ENCODE measurements at regions not wholly inside any gene's neighbourhood (a gene's known extent, or its start where the extent isn't known, plus 50 kb on each side); places are given as distances from the start of the nearest gene placed in this dataset.

DNA sequence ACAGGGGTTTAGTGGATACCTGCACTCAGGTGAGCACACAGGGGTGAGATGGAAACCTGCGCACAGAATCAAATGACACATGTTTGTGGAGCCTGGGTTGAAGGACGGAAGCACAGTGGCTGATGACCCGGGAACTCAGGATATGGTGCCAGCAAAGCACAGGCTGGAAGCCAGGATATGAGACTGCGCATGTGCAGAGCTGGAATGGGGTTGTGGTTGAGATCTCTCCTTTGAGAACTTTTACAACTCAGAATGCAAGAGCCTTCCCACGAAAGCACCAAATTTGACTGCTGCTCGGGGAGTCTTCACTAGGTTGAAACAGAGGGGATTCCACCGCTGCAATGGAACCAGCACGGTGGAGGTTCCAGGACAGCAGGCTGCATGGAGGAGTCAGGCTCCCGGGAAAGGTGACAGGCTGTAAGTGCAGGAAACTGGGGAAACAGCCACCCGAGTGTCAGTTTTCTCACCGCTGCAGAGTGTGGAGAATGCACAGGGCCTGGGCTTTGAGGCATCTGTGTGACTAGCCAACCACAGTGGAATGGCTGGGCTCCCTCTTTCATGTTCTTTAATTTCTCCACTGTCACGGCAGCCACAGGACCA is 133.4 kb upstream of the TCERG1L start:
- Histone ChIP-seq H3K9me1 (replicated peaks; ENCODE audit: control insufficient read depth, extremely low read depth, insufficient read depth, low read length) (no peaks in the 10 kb centered on the region), H4K20me1 (replicated peaks; ENCODE audit: control insufficient read depth, extremely low read depth, insufficient read depth, low read length) (no peaks in the 10 kb centered on the region), H3K4me2 (ENCODE audit: insufficient read depth, low read length) (no peak overlapping the region), H2AFZ (ENCODE audit: low read depth, low read length) (no peak overlapping the region), H3K79me2 (ENCODE audit: control insufficient read depth, insufficient read depth, low read length) (no peaks in the 10 kb centered on the region), H3K9me3 (replicated peaks; ENCODE audit: control insufficient read depth, insufficient read depth, low read length) (peaks cover 4% of the 10 kb centered on the region), H3K4me3 (replicated peaks in 1 of 3; ENCODE audit: insufficient read depth in 1 of 3, low read depth in 1 of 3, low read length in 3 of 3) (no peak overlapping the region), H3K9ac (replicated peaks; ENCODE audit: extremely low read depth, insufficient read depth, low read length) (no peak overlapping the region), H3K4me1 (ENCODE audit: control insufficient read depth, extremely low read depth, insufficient read depth, low read length) (no peaks in the 10 kb centered on the region), H3K27ac (ENCODE audit: insufficient read depth, low read depth, low read length) (no peak overlapping the region), H3K36me3 (ENCODE audit: control insufficient read depth in 2 of 2, extremely low read depth in 1 of 2, insufficient read depth in 2 of 2, low read length in 2 of 2) (no peaks in the 10 kb centered on the region), H3K27me3 (ENCODE audit: control insufficient read depth in 2 of 2, insufficient read depth in 2 of 2, low read length in 2 of 2) (no peaks in the 10 kb centered on the region)
- BruUV-seq (replicated peaks) = no TSS peak
- FAIRE-seq = no peak
- dilution Hi-C loops (cut with MboI; ENCODE audit: extremely low pct_ligation_motif_present, low sequenced_read_pairs) (no loop called here), intact Hi-C loops (cut with micrococcal nuclease) (no loop called here)
- no peak for DNase-seq (ENCODE audit: low read depth, low spot score)
- CTCF ChIA-PET = no interaction called here
- TF ChIP-seq EZH2 (IDR thresholded peaks at IDR 0.05; ENCODE audit: borderline replicate concordance, low read depth, low read length, severe bottlenecking) (no peak), MAX (IDR thresholded peaks at IDR 0.05; ENCODE audit: insufficient read depth, insufficient read length) (no peak), POLR2AphosphoS5 (IDR thresholded peaks at IDR 0.05; ENCODE audit: insufficient read depth, low read depth, low read length) (no peak)
- TF ChIP-seq, protein P1, sequence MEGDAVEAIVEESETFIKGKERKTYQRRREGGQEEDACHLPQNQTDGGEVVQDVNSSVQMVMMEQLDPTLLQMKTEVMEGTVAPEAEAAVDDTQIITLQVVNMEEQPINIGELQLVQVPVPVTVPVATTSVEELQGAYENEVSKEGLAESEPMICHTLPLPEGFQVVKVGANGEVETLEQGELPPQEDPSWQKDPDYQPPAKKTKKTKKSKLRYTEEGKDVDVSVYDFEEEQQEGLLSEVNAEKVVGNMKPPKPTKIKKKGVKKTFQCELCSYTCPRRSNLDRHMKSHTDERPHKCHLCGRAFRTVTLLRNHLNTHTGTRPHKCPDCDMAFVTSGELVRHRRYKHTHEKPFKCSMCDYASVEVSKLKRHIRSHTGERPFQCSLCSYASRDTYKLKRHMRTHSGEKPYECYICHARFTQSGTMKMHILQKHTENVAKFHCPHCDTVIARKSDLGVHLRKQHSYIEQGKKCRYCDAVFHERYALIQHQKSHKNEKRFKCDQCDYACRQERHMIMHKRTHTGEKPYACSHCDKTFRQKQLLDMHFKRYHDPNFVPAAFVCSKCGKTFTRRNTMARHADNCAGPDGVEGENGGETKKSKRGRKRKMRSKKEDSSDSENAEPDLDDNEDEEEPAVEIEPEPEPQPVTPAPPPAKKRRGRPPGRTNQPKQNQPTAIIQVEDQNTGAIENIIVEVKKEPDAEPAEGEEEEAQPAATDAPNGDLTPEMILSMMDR (IDR thresholded peaks at IDR 0.05; ENCODE audit: extremely low read depth in 1 of 2, insufficient read depth in 1 of 2, low read depth in 1 of 2, low read length in 2 of 2) = no peak
- POLR2A ChIA-PET = no interaction called here

DNA sequence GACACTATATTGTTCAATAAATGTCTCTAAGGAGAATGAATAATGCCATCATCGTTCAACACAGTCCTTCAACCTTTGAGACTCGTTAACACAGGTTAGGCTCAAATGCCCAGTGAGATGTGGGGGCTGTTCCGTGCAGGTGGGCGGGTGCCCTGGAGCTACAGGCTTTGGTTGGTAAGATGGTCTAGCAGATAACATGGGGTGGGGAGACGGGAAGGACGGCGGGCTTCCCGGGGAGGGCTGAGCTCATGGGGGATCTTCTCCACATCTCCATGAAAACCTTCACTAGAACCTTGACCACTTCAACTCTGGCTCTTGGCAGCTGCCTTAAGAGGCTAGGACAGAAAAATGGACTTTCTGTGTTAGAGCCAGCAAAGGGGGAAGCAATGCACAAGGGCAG is 134.1 kb upstream of the TCERG1L start:
- H4K20me1 ChIP-seq (replicated peaks; ENCODE audit: control insufficient read depth, extremely low read depth, insufficient read depth, low read length) = no peaks in the 10 kb centered on the region
- intact Hi-C loops (cut with micrococcal nuclease) = no loop called here
- H3K9me3 ChIP-seq (replicated peaks; ENCODE audit: control insufficient read depth, insufficient read depth, low read length) = peaks cover 4% of the 10 kb centered on the region
- DNase-seq (ENCODE audit: low read depth, low spot score) (no peak), FAIRE-seq (no peak)
- dilution Hi-C loops (cut with MboI; ENCODE audit: extremely low pct_ligation_motif_present, low sequenced_read_pairs) = no loop called here
- H2AFZ ChIP-seq (ENCODE audit: low read depth, low read length) = no peak overlapping the region
- no TSS peak for BruUV-seq (replicated peaks)
- H3K4me3 ChIP-seq (replicated peaks in 1 of 3; ENCODE audit: insufficient read depth in 1 of 3, low read depth in 1 of 3, low read length in 3 of 3) = no peak overlapping the region
- TF ChIP-seq JUN (IDR thresholded peaks at IDR 0.05; ENCODE audit: borderline replicate concordance, insufficient read depth, insufficient read length, low read depth) = no peak
- no peak for TF ChIP-seq POLR2AphosphoS5 (IDR thresholded peaks at IDR 0.05; ENCODE audit: insufficient read depth, low read depth, low read length)
- no peak for TF ChIP-seq MAX (IDR thresholded peaks at IDR 0.05; ENCODE audit: insufficient read depth, insufficient read length)
- no peak for TF ChIP-seq GATA2 (IDR thresholded peaks at IDR 0.05; ENCODE audit: insufficient read depth, insufficient read length, low read depth, low read length)
- no peak for TF ChIP-seq EZH2 (IDR thresholded peaks at IDR 0.05; ENCODE audit: borderline replicate concordance, low read depth, low read length, severe bottlenecking)
- TF ChIP-seq, protein P1 (IDR thresholded peaks at IDR 0.05; ENCODE audit: extremely low read depth in 1 of 2, insufficient read depth in 1 of 2, low read depth in 1 of 2, low read length in 2 of 2) = no peak
- TF ChIP-seq POLR2A (IDR thresholded peaks at IDR 0.05; ENCODE audit: low read depth, low read length) = no peak
- TF ChIP-seq MYC (IDR thresholded peaks at IDR 0.05; ENCODE audit: low read depth, low read length) = no peak
- no peak for TF ChIP-seq FOS (IDR thresholded peaks at IDR 0.05; ENCODE audit: borderline replicate concordance, insufficient read depth, low read length)
- H3K4me2 ChIP-seq (ENCODE audit: insufficient read depth, low read length) = no peak overlapping the region
- no peaks in the 10 kb centered on the region for H3K36me3 ChIP-seq (ENCODE audit: control insufficient read depth in 2 of 2, extremely low read depth in 1 of 2, insufficient read depth in 2 of 2, low read length in 2 of 2)
- H3K9ac ChIP-seq (replicated peaks; ENCODE audit: extremely low read depth, insufficient read depth, low read length) = no peak overlapping the region
- no peak overlapping the region for H3K27ac ChIP-seq (ENCODE audit: insufficient read depth, low read depth, low read length)
- H3K27me3 ChIP-seq (ENCODE audit: control insufficient read depth in 2 of 2, insufficient read depth in 2 of 2, low read length in 2 of 2) = no peaks in the 10 kb centered on the region
- H3K4me1 ChIP-seq (ENCODE audit: control insufficient read depth, extremely low read depth, insufficient read depth, low read length) = no peaks in the 10 kb centered on the region
- H3K79me2 ChIP-seq (ENCODE audit: control insufficient read depth, insufficient read depth, low read length) = no peaks in the 10 kb centered on the region
- ChIA-PET CTCF (no interaction called here), POLR2A (no interaction called here)
- no peaks in the 10 kb centered on the region for H3K9me1 ChIP-seq (replicated peaks; ENCODE audit: control insufficient read depth, extremely low read depth, insufficient read depth, low read length)
